ENCODE measurements at regions not wholly inside any gene's neighbourhood (a gene's known extent, or its start where the extent isn't known, plus 50 kb on each side); places are given as distances from the start of the nearest gene placed in this dataset.

GRCh38 chr3:54071601-54072000 is 50.8 kb upstream of the CACNA2D3 start:
- TF ChIP-seq JUND (IDR thresholded peaks at IDR 0.05; ENCODE audit: low read depth): no peak
- in situ Hi-C loops (cut with HindIII; ENCODE audit: low pct_unique_long_range_greater_than_20kb, low sequenced_read_pairs): no loop called here

GRCh38 chr3:54069961-54070360 is 52.4 kb upstream of the CACNA2D3 start:
- no peak for DNase-seq (ENCODE audit: low read depth in 1 of 2, low spot score in 1 of 2)
- in situ Hi-C loops (cut with HindIII; ENCODE audit: low pct_unique_long_range_greater_than_20kb, low sequenced_read_pairs): no loop called here
- TF ChIP-seq JUND (IDR thresholded peaks at IDR 0.05; ENCODE audit: low read depth): no peak

More at GRCh38 chr3:54071601-54072000, 50.8 kb upstream of the CACNA2D3 start:
- no peak for DNase-seq (ENCODE audit: low read depth in 1 of 2, low spot score in 1 of 2)

GRCh38 chr3:54067055-54067698 is 55.2 kb upstream of the CACNA2D3 start:
- no peak for TF ChIP-seq JUND (IDR thresholded peaks at IDR 0.05; ENCODE audit: low read depth)
- in situ Hi-C loops (cut with HindIII; ENCODE audit: low pct_unique_long_range_greater_than_20kb, low sequenced_read_pairs): no loop called here
- no peak for DNase-seq (ENCODE audit: low read depth in 1 of 2, low spot score in 1 of 2)

- in situ Hi-C loops (cut with HindIII; ENCODE audit: low pct_unique_long_range_greater_than_20kb, low sequenced_read_pairs): no loop called here
- no peak for DNase-seq (ENCODE audit: low read depth in 1 of 2, low spot score in 1 of 2)
- TF ChIP-seq JUND (IDR thresholded peaks at IDR 0.05; ENCODE audit: low read depth): no peak
Measured at GRCh38 chr3:54066253-54066652, 56.1 kb upstream of the CACNA2D3 start.

GRCh38 chr3:54065586-54065985 is 56.8 kb upstream of the CACNA2D3 start:
- in situ Hi-C loops (cut with HindIII; ENCODE audit: low pct_unique_long_range_greater_than_20kb, low sequenced_read_pairs): no loop called here
- no peak for DNase-seq (ENCODE audit: low read depth in 1 of 2, low spot score in 1 of 2)
- no peak for TF ChIP-seq JUND (IDR thresholded peaks at IDR 0.05; ENCODE audit: low read depth)

- no peak for TF ChIP-seq JUND (IDR thresholded peaks at IDR 0.05; ENCODE audit: low read depth)
- in situ Hi-C loops (cut with HindIII; ENCODE audit: low pct_unique_long_range_greater_than_20kb, low sequenced_read_pairs): no loop called here
- no peak for DNase-seq (ENCODE audit: low read depth in 1 of 2, low spot score in 1 of 2)
Measured at GRCh38 chr3:54065140-54065539, 57.2 kb upstream of the CACNA2D3 start.

- no peak for DNase-seq (ENCODE audit: low read depth in 1 of 2, low spot score in 1 of 2)
- in situ Hi-C loops (cut with HindIII; ENCODE audit: low pct_unique_long_range_greater_than_20kb, low sequenced_read_pairs): no loop called here
- no peak for TF ChIP-seq JUND (IDR thresholded peaks at IDR 0.05; ENCODE audit: low read depth)
Measured at GRCh38 chr3:54064486-54064885, 57.9 kb upstream of the CACNA2D3 start.

- in situ Hi-C loops (cut with HindIII; ENCODE audit: low pct_unique_long_range_greater_than_20kb, low sequenced_read_pairs): no loop called here
- no peak for DNase-seq (ENCODE audit: low read depth in 1 of 2, low spot score in 1 of 2)
- TF ChIP-seq JUND (IDR thresholded peaks at IDR 0.05; ENCODE audit: low read depth): no peak
Measured at GRCh38 chr3:54062546-54062945, 59.8 kb upstream of the CACNA2D3 start.

- in situ Hi-C loops (cut with HindIII; ENCODE audit: low pct_unique_long_range_greater_than_20kb, low sequenced_read_pairs): no loop called here
- TF ChIP-seq JUND (IDR thresholded peaks at IDR 0.05; ENCODE audit: low read depth): no peak
- no peak for DNase-seq (ENCODE audit: low read depth in 1 of 2, low spot score in 1 of 2)
Measured at GRCh38 chr3:54056521-54056920, 65.8 kb upstream of the CACNA2D3 start.

GRCh38 chr3:54053882-54054281 is 68.5 kb upstream of the CACNA2D3 start:
- no peak for DNase-seq (ENCODE audit: low read depth in 1 of 2, low spot score in 1 of 2)
- in situ Hi-C loops (cut with HindIII; ENCODE audit: low pct_unique_long_range_greater_than_20kb, low sequenced_read_pairs): no loop called here
- no peak for TF ChIP-seq JUND (IDR thresholded peaks at IDR 0.05; ENCODE audit: low read depth)

- TF ChIP-seq JUND (IDR thresholded peaks at IDR 0.05; ENCODE audit: low read depth): no peak
- in situ Hi-C loops (cut with HindIII; ENCODE audit: low pct_unique_long_range_greater_than_20kb, low sequenced_read_pairs): no loop called here
- no peak for DNase-seq (ENCODE audit: low read depth in 1 of 2, low spot score in 1 of 2)
Measured at GRCh38 chr3:54053211-54053610, 69.1 kb upstream of the CACNA2D3 start.

GRCh38 chr3:54047568-54047967 is 74.8 kb upstream of the CACNA2D3 start:
- no peak for TF ChIP-seq JUND (IDR thresholded peaks at IDR 0.05; ENCODE audit: low read depth)
- DNase-seq (ENCODE audit: low read depth in 1 of 2, low spot score in 1 of 2): no peak
- in situ Hi-C loops (cut with HindIII; ENCODE audit: low pct_unique_long_range_greater_than_20kb, low sequenced_read_pairs): no loop called here

GRCh38 chr3:54046641-54047214 is 75.6 kb upstream of the CACNA2D3 start:
- no peak for TF ChIP-seq JUND (IDR thresholded peaks at IDR 0.05; ENCODE audit: low read depth)
- no peak for DNase-seq (ENCODE audit: low read depth in 1 of 2, low spot score in 1 of 2)
- in situ Hi-C loops (cut with HindIII; ENCODE audit: low pct_unique_long_range_greater_than_20kb, low sequenced_read_pairs): no loop called here

All from T47D (cell line).